ENCODE measurements at regions not wholly inside any gene's neighbourhood (a gene's known extent, or its start where the extent isn't known, plus 50 kb on each side); places are given as distances from the start of the nearest gene placed in this dataset.

- H3K4me3 ChIP-seq, result no peak overlapping the region
- TF ChIP-seq CTCF (IDR thresholded peaks at IDR 0.05), result no peak
- H3K27me3 ChIP-seq, result no peaks in the 10 kb centered on the region
- DNase-seq, result no peak
- H3K9me3 ChIP-seq, result no peaks in the 10 kb centered on the region
- H3K27ac ChIP-seq, result no peak overlapping the region
- ATAC-seq, result no peak
- intact Hi-C loops (cut with DNase I), result no loop called here
- H3K4me1 ChIP-seq, result no peaks in the 10 kb centered on the region
- no peaks in the 10 kb centered on the region for H3K36me3 ChIP-seq
- WGBS, 2 donors, result 76 to 86% methylated on average over 1 of the region's 1 CpG
Observed at GRCh38 chr6:8683204-8683603, 247.9 kb upstream of the SLC35B3 start.

- no peak for DNase-seq
- H3K27ac ChIP-seq, result no peak overlapping the region
- no peaks in the 10 kb centered on the region for H3K27me3 ChIP-seq
- TF ChIP-seq CTCF (IDR thresholded peaks at IDR 0.05), result no peak
- 90 to 92% methylated on average over 2 of the region's 2 CpGs for WGBS, 2 donors
- no peaks in the 10 kb centered on the region for H3K9me3 ChIP-seq
- no peak overlapping the region for H3K4me3 ChIP-seq
- intact Hi-C loops (cut with DNase I), result no loop called here
- no peaks in the 10 kb centered on the region for H3K36me3 ChIP-seq
- H3K4me1 ChIP-seq, result no peaks in the 10 kb centered on the region
- no peak for ATAC-seq
Observed at GRCh38 chr6:8679823-8680222, 244.5 kb upstream of the SLC35B3 start.

GRCh38 chr6:8678466-8678865, 243.1 kb upstream of the SLC35B3 start:
- DNase-seq (no peak), ATAC-seq (no peak)
- H3K36me3 ChIP-seq, result no peaks in the 10 kb centered on the region
- no peaks in the 10 kb centered on the region for H3K9me3 ChIP-seq
- no peak for TF ChIP-seq CTCF (IDR thresholded peaks at IDR 0.05)
- H3K27me3 ChIP-seq, result no peaks in the 10 kb centered on the region
- intact Hi-C loops (cut with DNase I), result no loop called here
- no peak overlapping the region for H3K27ac ChIP-seq
- H3K4me1 ChIP-seq, result no peaks in the 10 kb centered on the region
- no peak overlapping the region for H3K4me3 ChIP-seq
- WGBS, 2 donors, result 98% methylated on average over 5 of the region's 5 CpGs

- WGBS, 2 donors, result 78 to 90% methylated on average over 3 of the region's 3 CpGs
- Histone ChIP-seq H3K9me3 (no peaks in the 10 kb centered on the region), H3K4me1 (no peaks in the 10 kb centered on the region), H3K36me3 (no peaks in the 10 kb centered on the region), H3K27ac (no peak overlapping the region), H3K27me3 (no peaks in the 10 kb centered on the region), H3K4me3 (no peak overlapping the region)
- ATAC-seq (no peak), DNase-seq (no peak)
- TF ChIP-seq CTCF (IDR thresholded peaks at IDR 0.05), result no peak
- intact Hi-C loops (cut with DNase I), result no loop called here
Observed at GRCh38 chr6:8674126-8674525, 238.8 kb upstream of the SLC35B3 start.

- H3K9me3 ChIP-seq, result no peaks in the 10 kb centered on the region
- no peak for TF ChIP-seq CTCF (IDR thresholded peaks at IDR 0.05)
- ATAC-seq, result no peak
- no peak overlapping the region for H3K4me3 ChIP-seq
- H3K27ac ChIP-seq, result no peak overlapping the region
- H3K36me3 ChIP-seq, result no peaks in the 10 kb centered on the region
- H3K27me3 ChIP-seq, result no peaks in the 10 kb centered on the region
- no peaks in the 10 kb centered on the region for H3K4me1 ChIP-seq
- no peak for DNase-seq
- intact Hi-C loops (cut with DNase I), result no loop called here
- 87 to 90% methylated on average over 3 of the region's 3 CpGs for WGBS, 2 donors
Observed at GRCh38 chr6:8672882-8673281, 237.5 kb upstream of the SLC35B3 start.
